ENCODE measurements at regions not wholly inside any gene's neighbourhood (a gene's known extent, or its start where the extent isn't known, plus 50 kb on each side); places are given as distances from the start of the nearest gene placed in this dataset.

- no peaks in the 10 kb centered on the region for H4K20me1 ChIP-seq (ENCODE audit: insufficient read depth, low read length)
These were observed 612.8 kb upstream of the PSMD7 start for GRCh38 chr16:73683804-73684203.

GRCh38 chr16:73672135-73672534, 624.2 kb upstream of the ZFHX3 start:
- H3K4me2 ChIP-seq (ENCODE audit: low read length) = no peak overlapping the region
- no peak overlapping the region for H2AFZ ChIP-seq (ENCODE audit: low read depth, low read length)
- no peaks in the 10 kb centered on the region for H4K20me1 ChIP-seq (ENCODE audit: insufficient read depth, low read length)
- no peaks in the 10 kb centered on the region for H3K36me3 ChIP-seq (replicated peaks; ENCODE audit: low read depth, low read length)
- H3K27me3 ChIP-seq (ENCODE audit: low read depth, low read length) = no peaks in the 10 kb centered on the region; the same call in 1 of the 2 replicates
- H3K4me1 ChIP-seq (ENCODE audit: low read length) = no peaks in the 10 kb centered on the region
- no peak overlapping the region for H3K27ac ChIP-seq (ENCODE audit: low read length)
- H3K4me3 ChIP-seq (ENCODE audit: low read length) = no peak overlapping the region
- H3K79me2 ChIP-seq (ENCODE audit: low read length) = no peaks in the 10 kb centered on the region
- no peak for TF ChIP-seq EZH2phosphoT487 (IDR thresholded peaks at IDR 0.05; ENCODE audit: low read depth)
- no peak for TF ChIP-seq CTCF (IDR thresholded peaks at IDR 0.05; ENCODE audit: low read depth, low read length)
- no peaks in the 10 kb centered on the region for H3K9me3 ChIP-seq (ENCODE audit: insufficient read depth, low read length)
- no peak overlapping the region for H3K9ac ChIP-seq (ENCODE audit: low read length)

More at GRCh38 chr16:73683804-73684203, 612.8 kb upstream of the PSMD7 start:
- H3K9me3 ChIP-seq (ENCODE audit: insufficient read depth, low read length) = no peaks in the 10 kb centered on the region
- H3K9ac ChIP-seq (ENCODE audit: low read length) = no peak overlapping the region
- no peak overlapping the region for H2AFZ ChIP-seq (ENCODE audit: low read depth, low read length)
- TF ChIP-seq CTCF (IDR thresholded peaks at IDR 0.05; ENCODE audit: low read depth, low read length) (no peak), EZH2phosphoT487 (IDR thresholded peaks at IDR 0.05; ENCODE audit: low read depth) (no peak)
- H3K27ac ChIP-seq (ENCODE audit: low read length) = no peak overlapping the region
- H3K27me3 ChIP-seq (ENCODE audit: low read depth, low read length) = no peaks in the 10 kb centered on the region
- no peak overlapping the region for H3K4me2 ChIP-seq (ENCODE audit: low read length)
- no peaks in the 10 kb centered on the region for H3K4me1 ChIP-seq (ENCODE audit: low read length)
- H3K36me3 ChIP-seq (replicated peaks; ENCODE audit: low read depth, low read length) = no peaks in the 10 kb centered on the region
- H3K79me2 ChIP-seq (ENCODE audit: low read length) = no peaks in the 10 kb centered on the region
- no peak overlapping the region for H3K4me3 ChIP-seq (ENCODE audit: low read length)

GRCh38 chr16:73670836-73671820, 623.2 kb upstream of the ZFHX3 start:
- TF ChIP-seq EZH2phosphoT487 (IDR thresholded peaks at IDR 0.05; ENCODE audit: low read depth) = no peak
- H3K36me3 ChIP-seq (replicated peaks; ENCODE audit: low read depth, low read length) = no peaks in the 10 kb centered on the region
- no peaks in the 10 kb centered on the region for H4K20me1 ChIP-seq (ENCODE audit: insufficient read depth, low read length)
- no peaks in the 10 kb centered on the region for H3K79me2 ChIP-seq (ENCODE audit: low read length)
- H2AFZ ChIP-seq (ENCODE audit: low read depth, low read length) = no peak overlapping the region
- no peaks in the 10 kb centered on the region for H3K4me1 ChIP-seq (ENCODE audit: low read length)
- no peak overlapping the region for H3K9ac ChIP-seq (ENCODE audit: low read length)
- no peaks in the 10 kb centered on the region; the same call in 1 of the 2 replicates for H3K27me3 ChIP-seq (ENCODE audit: low read depth, low read length)
- H3K4me2 ChIP-seq (ENCODE audit: low read length) = no peak overlapping the region
- H3K9me3 ChIP-seq (ENCODE audit: insufficient read depth, low read length) = no peaks in the 10 kb centered on the region
- H3K4me3 ChIP-seq (ENCODE audit: low read length) = no peak overlapping the region
- no peak overlapping the region for H3K27ac ChIP-seq (ENCODE audit: low read length)

- no peaks in the 10 kb centered on the region for H4K20me1 ChIP-seq (ENCODE audit: insufficient read depth, low read length)
- no peak overlapping the region for H3K4me3 ChIP-seq (ENCODE audit: low read length)
- no peak for TF ChIP-seq EZH2phosphoT487 (IDR thresholded peaks at IDR 0.05; ENCODE audit: low read depth)
- TF ChIP-seq CTCF (IDR thresholded peaks at IDR 0.05; ENCODE audit: low read depth, low read length) = no peak
- no peaks in the 10 kb centered on the region for H3K9me3 ChIP-seq (ENCODE audit: insufficient read depth, low read length)
- no peaks in the 10 kb centered on the region for H3K79me2 ChIP-seq (ENCODE audit: low read length)
- H3K9ac ChIP-seq (ENCODE audit: low read length) = no peak overlapping the region
- H3K27ac ChIP-seq (ENCODE audit: low read length) = no peak overlapping the region
- H3K4me2 ChIP-seq (ENCODE audit: low read length) = no peak overlapping the region
- no peaks in the 10 kb centered on the region for H3K4me1 ChIP-seq (ENCODE audit: low read length)
- H3K36me3 ChIP-seq (replicated peaks; ENCODE audit: low read depth, low read length) = no peaks in the 10 kb centered on the region
- no peaks in the 10 kb centered on the region; the same call in 1 of the 2 replicates for H3K27me3 ChIP-seq (ENCODE audit: low read depth, low read length)
- H2AFZ ChIP-seq (ENCODE audit: low read depth, low read length) = no peak overlapping the region
These were observed 621.8 kb upstream of the ZFHX3 start for GRCh38 chr16:73669535-73670274.
